HG02884 (cell line): ENCODE measurements at regions not wholly inside any gene's neighbourhood (a gene's known extent, or its start where the extent isn't known, plus 50 kb on each side); places are given as distances from the start of the nearest gene placed in this dataset.
"Not testable (repeated sequence)": the region's sequence is repeated elsewhere in the genome, so short reads cannot be mapped to it uniquely, and the experiment has no call there.

ENCODE experiments used
- ATAC-seq: cut with Tn5 transposase; IDR thresholded peaks from one replicate; pipeline ENCODE4 v1.9.1; 2021; ENCODE audit warnings: mild to moderate bottlenecking, moderate library complexity; ENCODE audit not compliant: unreplicated experiment

GRCh38 chr3:177493091-177493490 is 295.8 kb upstream of the TBL1XR1 start:
- no peak for ATAC-seq

- ATAC-seq: no peak
Measured at GRCh38 chr3:177494216-177494615, 296.9 kb upstream of the TBL1XR1 start.

- no peak for ATAC-seq
Measured at GRCh38 chr3:177495566-177495965, 298.3 kb upstream of the TBL1XR1 start.

DNA sequence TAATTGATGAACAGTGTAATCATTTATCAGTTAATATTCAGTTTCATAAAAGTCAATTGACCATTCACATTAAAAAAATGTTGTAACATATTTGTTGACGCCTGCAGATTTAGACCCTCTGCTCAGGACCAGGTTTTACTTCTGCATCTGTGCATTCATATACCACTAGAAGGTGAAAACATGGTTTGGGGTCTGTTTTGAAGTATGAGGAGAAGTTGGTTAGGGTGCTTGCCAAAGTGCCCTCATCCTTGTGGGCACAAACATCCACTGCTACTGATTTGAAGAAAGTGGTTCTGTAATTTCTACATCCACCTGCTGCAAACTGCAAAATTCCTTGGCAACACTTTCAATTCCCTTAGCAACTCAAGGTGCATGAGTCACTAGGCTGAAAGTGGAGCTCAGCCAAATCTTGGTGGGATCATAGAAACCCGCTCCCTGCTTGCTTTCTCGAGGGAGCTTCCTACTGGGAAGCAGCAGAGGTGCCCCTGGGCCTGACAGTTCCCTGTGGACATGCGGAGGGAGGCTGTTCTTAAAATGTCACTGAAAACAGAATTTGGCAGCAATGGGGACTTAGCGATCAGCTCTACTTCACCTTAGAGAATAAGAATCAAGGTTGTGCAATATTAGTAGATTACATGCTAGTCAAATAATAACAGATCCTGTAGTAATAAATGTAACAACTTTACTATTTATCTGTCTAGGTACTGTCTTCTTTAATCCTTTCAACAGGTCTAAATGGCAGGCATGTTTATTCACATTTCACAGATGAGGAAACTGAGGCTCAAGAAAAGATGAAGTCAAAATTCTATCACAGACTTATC is 301.0 kb upstream of the TBL1XR1 start:
- ATAC-seq: no peak

DNA sequence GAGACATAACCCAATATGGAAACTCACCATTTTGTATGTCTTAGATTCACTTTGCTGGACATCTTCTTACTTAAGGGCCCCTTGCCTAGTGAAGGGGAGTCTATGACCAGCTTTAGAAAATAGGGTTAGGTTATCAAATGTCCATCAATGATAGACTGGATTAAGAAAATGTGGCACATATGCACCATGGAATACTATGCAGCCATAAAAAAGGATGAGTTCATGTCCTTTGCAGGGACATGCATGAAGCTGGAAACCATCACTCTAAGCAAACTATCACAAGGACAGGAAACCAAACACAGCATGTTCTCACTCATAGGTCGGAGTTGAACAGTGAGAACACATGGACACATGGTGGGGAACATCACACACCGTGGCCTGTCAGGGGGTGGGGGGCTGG is 301.8 kb upstream of the TBL1XR1 start:
- not testable (repeated sequence) for ATAC-seq

GRCh38 chr3:177499779-177500423 is 302.6 kb upstream of the TBL1XR1 start:
- ATAC-seq: no peak

- ATAC-seq: no peak
Measured at GRCh38 chr3:177510693-177511216, 313.5 kb upstream of the TBL1XR1 start.

DNA sequence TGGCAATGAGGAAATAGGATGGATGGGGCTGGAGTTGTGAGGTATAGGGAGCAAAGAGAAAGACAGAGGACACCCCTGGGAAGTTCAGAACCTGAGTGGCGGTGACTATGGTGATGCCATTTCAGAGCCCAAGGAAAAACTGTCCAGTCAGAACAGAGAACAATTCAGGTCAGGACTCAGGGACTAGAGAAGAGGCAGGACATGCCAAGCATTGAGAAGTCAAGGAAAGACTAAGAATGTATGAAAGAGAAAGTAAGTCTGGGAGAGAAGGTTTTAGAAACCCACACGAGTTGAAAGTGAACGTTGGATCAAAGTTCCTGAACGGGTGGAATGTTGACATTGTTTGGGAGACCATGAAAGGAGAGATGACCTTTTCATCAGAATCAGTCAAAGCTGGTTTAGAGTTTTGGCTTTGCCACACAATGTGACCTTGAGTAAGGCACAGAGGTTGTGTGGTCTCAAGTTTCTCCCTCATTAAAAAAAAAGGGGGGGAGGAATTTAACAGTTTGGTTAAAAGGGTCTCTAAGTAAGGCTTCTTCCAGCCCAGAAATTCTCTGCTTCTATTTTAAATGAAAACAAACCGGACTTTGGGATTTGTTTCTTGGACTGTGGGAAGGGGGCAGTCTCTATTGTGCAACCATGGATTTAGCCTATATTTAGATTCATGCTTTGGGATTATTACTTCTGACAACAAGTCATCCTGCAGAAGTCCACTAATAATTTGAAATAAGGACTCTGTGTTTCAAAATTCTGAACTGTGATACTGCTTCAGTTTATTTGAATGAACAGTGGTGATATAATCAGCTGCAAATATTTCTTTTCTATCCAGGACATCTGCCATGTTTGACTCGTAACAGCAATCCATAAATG is 315.9 kb upstream of the TBL1XR1 start:
- ATAC-seq: no peak

DNA sequence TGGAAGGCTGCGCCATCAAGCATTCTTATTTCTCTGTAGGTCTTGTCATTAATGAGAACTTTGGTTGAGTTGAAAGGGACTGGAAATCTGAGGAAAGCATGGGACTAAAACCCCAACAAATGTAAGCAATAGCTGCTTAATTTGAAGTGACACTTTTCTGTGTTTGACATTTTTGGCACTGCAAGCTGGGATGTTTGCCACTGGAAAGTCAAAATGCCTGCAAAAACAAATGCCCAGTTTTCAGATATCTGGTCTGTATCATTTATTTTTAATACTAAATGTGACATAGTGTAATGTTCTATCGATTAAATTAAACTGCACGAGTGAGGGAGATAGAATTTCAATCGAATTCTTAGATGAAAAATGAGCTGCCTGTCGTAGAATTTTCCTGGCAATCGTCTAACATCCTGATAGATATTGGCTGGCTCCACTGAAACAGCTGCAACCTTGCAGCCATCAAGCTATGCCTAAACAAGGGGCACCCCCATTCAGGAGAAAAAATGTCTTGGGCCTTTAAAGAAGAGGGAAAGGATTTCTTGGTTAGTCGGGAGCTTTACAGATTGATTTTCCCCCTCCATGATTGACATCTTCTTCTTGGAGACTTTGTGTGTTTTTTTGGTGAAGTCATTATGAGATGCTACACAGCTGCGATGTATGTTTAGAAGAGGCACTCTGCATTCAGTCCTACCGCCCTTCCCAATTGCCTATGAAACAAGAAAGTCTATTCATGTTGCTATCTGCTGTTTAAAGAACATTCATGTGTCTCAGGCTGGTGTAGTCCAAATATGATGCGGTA is 316.7 kb upstream of the TBL1XR1 start:
- ATAC-seq: no peak

DNA sequence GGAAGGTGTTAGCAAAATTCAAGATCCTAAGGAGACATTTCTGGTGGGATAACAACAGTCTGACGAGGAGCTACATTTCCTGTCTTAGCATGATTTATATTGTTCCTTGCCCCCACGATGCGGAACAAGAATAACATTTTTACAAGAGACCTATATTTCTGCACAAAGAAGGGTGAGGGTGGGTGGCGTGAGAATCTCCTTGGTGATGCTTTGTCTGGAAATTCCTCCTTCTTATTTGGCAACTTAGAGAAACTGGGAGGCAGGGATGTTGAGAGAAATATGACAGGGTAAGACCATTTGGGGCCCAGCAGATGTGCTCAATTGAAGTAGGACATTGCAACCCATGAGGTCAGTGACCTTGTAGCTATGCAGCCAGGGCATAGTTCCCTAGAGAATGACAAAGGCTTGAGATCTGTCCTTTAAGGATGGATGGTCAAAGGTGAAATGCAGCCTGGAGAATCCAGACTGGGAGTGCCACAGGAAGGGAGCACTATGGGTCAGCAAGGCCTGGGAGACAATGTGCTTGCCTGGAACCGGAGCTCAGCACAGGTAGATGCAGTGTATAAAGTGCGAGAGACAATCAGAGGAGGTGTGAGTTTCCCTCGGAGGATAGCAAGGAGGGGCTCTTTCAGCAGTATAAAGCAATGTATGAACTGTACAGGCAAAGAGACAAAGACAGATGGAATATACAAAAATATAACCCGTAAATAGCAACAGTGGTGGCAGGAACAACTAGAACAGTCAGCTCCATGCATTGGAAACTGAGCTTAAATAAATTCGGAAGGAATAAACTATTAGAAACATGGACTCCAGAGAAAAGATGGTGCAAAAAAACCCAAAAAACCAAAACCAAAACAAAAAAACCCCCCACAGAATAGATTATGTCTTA is 317.6 kb upstream of the TBL1XR1 start:
- ATAC-seq: no peak

GRCh38 chr3:177515786-177516157 is 318.5 kb upstream of the TBL1XR1 start:
- no peak for ATAC-seq

DNA sequence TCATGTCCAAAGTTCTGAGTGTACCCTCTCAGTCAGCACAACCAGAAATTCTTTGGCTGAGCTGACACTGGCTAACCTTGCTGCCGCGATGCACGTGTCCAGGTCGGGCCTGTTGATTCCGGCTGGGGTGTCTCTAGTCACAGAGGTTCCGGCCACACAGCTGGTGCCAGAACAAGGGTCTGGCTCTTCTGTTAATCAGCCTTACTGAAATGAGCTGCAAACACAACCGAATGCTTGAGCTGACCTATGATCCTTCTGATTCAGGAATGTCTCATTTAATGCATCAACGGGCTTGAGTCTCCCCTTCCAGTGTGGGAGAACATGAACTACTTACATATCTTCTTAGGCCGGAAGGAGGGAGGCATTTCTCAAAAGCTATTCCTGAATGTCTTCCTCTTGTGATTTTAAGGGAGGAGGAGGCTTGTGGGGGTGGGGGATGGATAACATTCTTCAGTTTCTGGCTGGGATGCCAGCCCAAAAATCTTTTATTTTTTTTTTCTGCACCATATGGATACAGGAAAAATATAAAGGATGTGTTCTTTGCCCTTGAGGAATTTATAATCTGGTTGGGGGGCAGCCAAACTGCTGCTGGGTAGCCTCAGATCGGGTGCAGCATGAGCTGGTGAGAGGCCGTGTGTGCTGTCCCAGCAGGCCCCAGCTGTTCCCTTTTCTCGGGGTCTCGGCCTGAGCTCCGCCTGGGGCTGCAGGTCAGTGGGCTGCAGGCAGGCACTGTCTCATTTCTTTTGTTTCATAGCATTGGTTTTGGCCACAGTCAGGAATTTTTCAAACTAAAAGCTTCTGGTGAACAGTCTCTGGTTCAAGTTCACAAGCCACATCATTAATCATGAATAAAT is 319.1 kb upstream of the TBL1XR1 start:
- ATAC-seq: no peak

GRCh38 chr3:177517906-177518305 is 320.6 kb upstream of the TBL1XR1 start:
- ATAC-seq: no peak

DNA sequence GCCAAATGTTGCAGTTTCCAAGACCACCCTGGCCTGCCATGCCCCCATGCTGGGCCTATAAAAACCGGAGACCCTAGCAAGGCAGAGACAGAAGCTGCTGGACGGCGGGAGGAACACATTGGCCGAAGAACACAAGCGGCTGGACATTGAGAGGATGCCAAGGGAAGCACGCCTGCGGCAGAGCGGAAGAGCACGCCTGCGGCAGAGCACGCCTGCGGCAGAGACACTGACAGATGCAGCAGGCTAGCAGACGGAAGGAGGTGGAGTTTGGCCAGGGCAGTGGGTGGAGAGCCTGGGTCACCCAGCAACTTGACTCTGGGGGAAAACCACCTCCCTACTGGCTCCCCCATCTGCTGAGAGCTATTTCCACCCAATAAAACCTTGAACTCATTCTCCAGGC is 322.3 kb upstream of the TBL1XR1 start:
- no peak for ATAC-seq

DNA sequence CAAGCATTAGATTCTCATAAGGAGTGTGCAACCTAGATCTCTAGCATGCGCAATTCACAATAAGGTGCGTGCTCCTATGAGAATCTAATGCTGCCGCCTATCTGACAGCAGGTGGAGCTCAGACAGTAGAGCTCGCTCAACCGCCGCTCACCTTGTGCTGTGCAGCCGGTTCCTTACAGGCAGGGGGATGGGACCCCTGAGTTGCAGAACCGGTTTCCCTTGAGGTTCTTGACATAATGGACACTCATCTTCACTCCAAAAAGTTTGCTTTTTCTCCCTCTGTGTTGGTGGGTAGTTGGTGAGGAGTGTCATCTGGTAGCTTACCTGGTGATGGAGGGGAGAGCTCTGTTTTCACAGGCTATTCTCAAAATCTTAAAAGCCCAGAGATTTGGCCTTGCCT is 324.0 kb upstream of the TBL1XR1 start:
- no peak for ATAC-seq

- ATAC-seq: no peak
Measured at GRCh38 chr3:177522051-177522450, 324.8 kb upstream of the TBL1XR1 start.

DNA sequence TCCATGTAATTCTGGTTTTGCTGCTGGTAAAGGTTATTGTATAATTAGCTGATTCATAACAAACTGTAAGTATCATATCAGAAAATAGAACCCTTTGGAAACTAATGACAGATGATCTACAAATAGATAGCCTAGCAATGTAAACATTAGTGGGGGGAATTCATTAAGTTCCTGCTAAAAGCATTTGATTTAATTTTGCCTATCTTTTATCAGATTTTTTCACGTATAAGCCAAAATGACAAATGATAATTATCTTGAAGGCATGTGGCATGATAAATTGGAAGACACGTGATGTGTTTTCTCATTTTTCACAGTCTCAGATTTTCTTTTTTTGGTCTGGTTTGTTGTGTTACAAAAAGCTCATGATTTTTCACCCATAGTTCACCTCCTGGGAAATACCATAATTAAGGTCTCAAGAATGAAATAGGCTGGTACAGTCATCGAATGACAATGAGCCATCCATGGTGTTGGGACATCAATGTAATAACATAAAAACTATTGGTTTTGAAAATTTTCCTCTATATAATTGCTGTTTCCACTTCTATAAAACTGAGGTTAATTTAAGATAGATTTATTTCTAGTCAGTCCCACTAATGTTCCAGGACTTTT is 325.9 kb upstream of the TBL1XR1 start:
- ATAC-seq: no peak

DNA sequence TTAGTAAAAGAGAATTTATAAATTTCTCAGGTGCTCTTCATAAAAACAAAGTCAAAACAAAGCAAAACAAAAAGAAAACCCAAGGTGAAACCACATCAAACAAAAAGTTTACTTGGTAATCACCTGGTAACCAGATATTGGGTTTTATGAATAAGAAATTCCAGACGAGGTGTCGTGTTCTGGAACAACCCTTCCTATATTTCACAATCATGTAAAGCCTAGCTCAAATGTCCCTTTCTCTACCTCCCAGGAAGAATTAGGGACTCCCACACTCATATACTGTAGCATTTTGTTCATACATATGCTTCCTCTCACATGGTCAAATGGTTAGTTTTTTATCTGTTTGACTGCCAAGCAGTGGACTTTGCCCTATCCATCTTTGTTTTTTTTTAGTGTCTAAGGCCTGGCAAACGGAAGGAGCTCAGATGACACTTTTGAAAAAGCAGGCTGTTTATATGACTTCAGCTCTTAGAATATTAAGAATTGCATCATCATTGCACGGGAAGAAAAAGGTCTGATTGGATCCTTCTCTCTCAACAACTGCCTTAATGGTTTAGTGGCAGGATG is 326.7 kb upstream of the TBL1XR1 start:
- no peak for ATAC-seq
